SK-N-SH (cell line): ENCODE measurements at regions not wholly inside any gene's neighbourhood (a gene's known extent, or its start where the extent isn't known, plus 50 kb on each side); places are given as distances from the start of the nearest gene placed in this dataset.

ENCODE experiments used
- CTCF ChIA-PET: fragments of 300-600, 350-600 bp; formaldehyde crosslinking; extraction: SDS; loops from one replicate; lab custom pipeline; 2021; lab: Yijun Ruan, JAX
- POLR2A ChIA-PET: fragments of 350-600 bp; sonication (Branson Sonifier 250); formaldehyde crosslinking; extraction: SDS; loops from one replicate; lab custom pipeline; 2020; ENCODE audit warnings: antibody characterized with exemption, inconsistent platforms; lab: Yijun Ruan, JAX
- DNase-seq: peaks from one replicate; pipeline ENCODE4 v3.0.0; 2012
- H2AFZ ChIP-seq: fragments of 200-600 bp; sonication (generic); 2 replicates; pipeline ENCODE4 v1.8.1; 2016; ENCODE audit warnings: antibody characterized with exemption, mild to moderate bottlenecking, low read depth
- H3F3A ChIP-seq: fragments of 200-600 bp; sonication (generic); replicated peaks from 2 replicates; pipeline ENCODE3; 2016; ENCODE audit warnings: antibody characterized with exemption, mild to moderate bottlenecking; ENCODE audit not compliant: insufficient read depth
- H3K27ac ChIP-seq, 2 experiments: fragments of 200-500 bp in 1 of 2; fragments of 200-600 bp in 1 of 2; sonication (Bioruptor generic) in 1 of 2; sonication (generic), shearing (Covaris generic) in 1 of 2; 2 replicates each; pipeline versions ENCODE4 v1.5.1 to v1.6.1; 2014 to 2016; ENCODE audit warnings: low read depth in 2 of 2, inconsistent platforms in 1 of 2, low read length in 1 of 2, mild to moderate bottlenecking in 1 of 2, mixed read lengths in 1 of 2
- H3K27me3 ChIP-seq: fragments of 200-600 bp; sonication (generic), shearing (Covaris generic); 2 replicates; pipeline ENCODE4 v1.6.1; 2016; ENCODE audit warnings: mixed run types; ENCODE audit not compliant: insufficient read depth
- H3K36me3 ChIP-seq, 2 experiments: fragments of 200-500 bp in 1 of 2; fragments of 200-600 bp in 1 of 2; sonication (Bioruptor generic) in 1 of 2; sonication (generic) in 1 of 2; replicated peaks in 1 of 2; 2 replicates each; pipeline versions ENCODE3 to v1.5.1; 2014 to 2016; ENCODE audit warnings: low read length in 1 of 2, mild to moderate bottlenecking in 1 of 2; ENCODE audit not compliant: insufficient read depth in 2 of 2, control insufficient read depth in 1 of 2
- H3K4me1 ChIP-seq, 2 experiments: fragments of 200-500 bp in 1 of 2; fragments of 200-600 bp in 1 of 2; sonication (Bioruptor generic) in 1 of 2; sonication (generic), shearing (Covaris generic) in 1 of 2; 2 replicates each; pipeline versions ENCODE4 v1.5.1 to v1.6.1; 2014 to 2016; ENCODE audit warnings: low read depth in 1 of 2, low read length in 1 of 2, mixed run types in 1 of 2; ENCODE audit not compliant: insufficient read depth in 2 of 2, control insufficient read depth in 1 of 2
- H3K4me2 ChIP-seq: fragments of 200-600 bp; sonication (generic), shearing (Covaris generic); 2 replicates; pipeline ENCODE4 v1.6.1; 2017; ENCODE audit warnings: mixed run types
- H3K4me3 ChIP-seq, 2 experiments: fragments of 200-500 bp in 1 of 2; fragments of 200-600 bp in 1 of 2; sonication (Bioruptor generic) in 1 of 2; sonication (generic), shearing (Covaris generic) in 1 of 2; 2 replicates each; pipeline versions ENCODE4 v1.5.1 to v1.8.1; 2014 to 2016; ENCODE audit warnings: low read depth in 2 of 2, inconsistent platforms in 1 of 2, low read length in 1 of 2, mild to moderate bottlenecking in 1 of 2, mixed read lengths in 1 of 2, moderate library complexity in 1 of 2
- H3K79me2 ChIP-seq: fragments of 200-600 bp; sonication (generic); 2 replicates; pipeline ENCODE4 v1.8.1; 2017; ENCODE audit warnings: mild to moderate bottlenecking; ENCODE audit not compliant: insufficient read depth
- H3K9ac ChIP-seq: fragments of 200-600 bp; sonication (generic); 2 replicates; pipeline ENCODE4 v1.6.1; 2017; ENCODE audit warnings: mixed run types
- H3K9me2 ChIP-seq: fragments of 200-600 bp; sonication (generic); 2 replicates; pipeline ENCODE4 v1.6.1; 2017; ENCODE audit warnings: mixed run types
- H3K9me3 ChIP-seq: fragments of 200-600 bp; sonication (generic); 2 replicates; pipeline ENCODE4 v1.6.1; 2017; ENCODE audit warnings: mixed run types, mild to moderate bottlenecking, moderate library complexity
- H4K20me1 ChIP-seq: fragments of 200-600 bp; sonication (generic); 2 replicates; pipeline ENCODE4 v1.6.1; 2017; ENCODE audit warnings: mild to moderate bottlenecking, mixed run types; ENCODE audit not compliant: insufficient read depth
- ELF1 ChIP-seq: IDR thresholded peaks from 2 replicates; pipeline ENCODE4 v1.4.0; 2012
- FOXJ3 ChIP-seq: sonication (generic); formaldehyde crosslinking; IDR thresholded peaks from 2 replicates; pipeline ENCODE4 v1.5.1; 2020; ENCODE audit warnings: mild to moderate bottlenecking, missing genetic modification reagents
- FOXM1 ChIP-seq: IDR thresholded peaks from 2 replicates; pipeline ENCODE4 v1.4.0; 2012; ENCODE audit warnings: low read depth, mild to moderate bottlenecking
- JUND ChIP-seq: IDR thresholded peaks from 2 replicates; pipeline ENCODE4 v1.4.0; 2012
- MXI1 ChIP-seq: IDR thresholded peaks from 2 replicates; pipeline ENCODE4 v1.6.1; 2012; ENCODE audit warnings: mild to moderate bottlenecking, low read depth, low read length, improper control_type of control experiment
- NRF1 ChIP-seq: IDR thresholded peaks from 2 replicates; pipeline ENCODE4 v1.6.1; 2012; ENCODE audit warnings: low read depth, mild to moderate bottlenecking, low read length
- RFX5 ChIP-seq: IDR thresholded peaks from 2 replicates; pipeline ENCODE4 v1.6.1; 2012; ENCODE audit warnings: mild to moderate bottlenecking, improper control_type of control experiment, low read length
- RXRA ChIP-seq: IDR thresholded peaks from 2 replicates; pipeline ENCODE4 v1.4.0; 2012; ENCODE audit warnings: low read depth, mild to moderate bottlenecking, borderline replicate concordance
- TAF1 ChIP-seq: IDR thresholded peaks from 2 replicates; pipeline ENCODE4 v1.6.1; 2012; ENCODE audit warnings: low read depth, mild to moderate bottlenecking, low read length, moderate library complexity, borderline replicate concordance
- TEAD4 ChIP-seq: IDR thresholded peaks from 2 replicates; pipeline ENCODE4 v1.4.0; 2012; ENCODE audit warnings: mild to moderate bottlenecking, borderline replicate concordance; ENCODE audit not compliant: insufficient read depth
- WGBS: methylation state at CpG from one replicate; pipeline ENCODE4 v1.1.6; 2017; ENCODE audit warnings: low lambda C conversion rate; 5-methylcytosine and 5-hydroxymethylcytosine counted together
- TF ChIP-seq, protein P1 (sequence below): IDR thresholded peaks from 2 replicates; pipeline ENCODE4 v1.4.0; 2012; ENCODE audit warnings: low read depth, borderline replicate concordance

GRCh38 chr9:22855980-22856379, 409.4 kb downstream of the DMRTA1 start:
- no peak overlapping the region for H2AFZ ChIP-seq
- H3K27ac ChIP-seq = no peak overlapping the region
- H3K4me2 ChIP-seq = no peak overlapping the region
- DNase-seq = no peak
- H3K36me3 ChIP-seq = no peaks in the 10 kb centered on the region
- no peak overlapping the region for H3K9ac ChIP-seq
- no peaks in the 10 kb centered on the region for H3K4me1 ChIP-seq
- no peak overlapping the region for H3K4me3 ChIP-seq
- no peaks in the 10 kb centered on the region for H3K27me3 ChIP-seq
- no peaks in the 10 kb centered on the region for H3K9me3 ChIP-seq
- no peaks in the 10 kb centered on the region; the same call in 1 of the 2 replicates for H3K9me2 ChIP-seq
- CTCF ChIA-PET = no interaction called here
- POLR2A ChIA-PET = no interaction called here
- no peaks in the 10 kb centered on the region for H4K20me1 ChIP-seq
- no peaks in the 10 kb centered on the region for H3F3A ChIP-seq
- H3K79me2 ChIP-seq = no peaks in the 10 kb centered on the region
- TF ChIP-seq, protein P1, sequence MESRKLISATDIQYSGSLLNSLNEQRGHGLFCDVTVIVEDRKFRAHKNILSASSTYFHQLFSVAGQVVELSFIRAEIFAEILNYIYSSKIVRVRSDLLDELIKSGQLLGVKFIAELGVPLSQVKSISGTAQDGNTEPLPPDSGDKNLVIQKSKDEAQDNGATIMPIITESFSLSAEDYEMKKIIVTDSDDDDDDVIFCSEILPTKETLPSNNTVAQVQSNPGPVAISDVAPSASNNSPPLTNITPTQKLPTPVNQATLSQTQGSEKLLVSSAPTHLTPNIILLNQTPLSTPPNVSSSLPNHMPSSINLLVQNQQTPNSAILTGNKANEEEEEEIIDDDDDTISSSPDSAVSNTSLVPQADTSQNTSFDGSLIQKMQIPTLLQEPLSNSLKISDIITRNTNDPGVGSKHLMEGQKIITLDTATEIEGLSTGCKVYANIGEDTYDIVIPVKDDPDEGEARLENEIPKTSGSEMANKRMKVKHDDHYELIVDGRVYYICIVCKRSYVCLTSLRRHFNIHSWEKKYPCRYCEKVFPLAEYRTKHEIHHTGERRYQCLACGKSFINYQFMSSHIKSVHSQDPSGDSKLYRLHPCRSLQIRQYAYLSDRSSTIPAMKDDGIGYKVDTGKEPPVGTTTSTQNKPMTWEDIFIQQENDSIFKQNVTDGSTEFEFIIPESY = no peak
- TF ChIP-seq FOXJ3 (CRISPR knock-in tag) (no peak), TEAD4 (no peak), NRF1 (no peak), RFX5 (no peak), TAF1 (no peak), RXRA (no peak), MXI1 (no peak)

GRCh38 chr9:22857316-22857715, 410.7 kb downstream of the DMRTA1 start:
- H3K27me3 ChIP-seq = no peaks in the 10 kb centered on the region
- no peaks in the 10 kb centered on the region for H3K79me2 ChIP-seq
- H3K36me3 ChIP-seq = no peaks in the 10 kb centered on the region
- 0% methylated on average over 1 of the region's 1 CpG for WGBS
- H3K4me1 ChIP-seq = no peaks in the 10 kb centered on the region
- H3K4me3 ChIP-seq = no peak overlapping the region
- no peak overlapping the region for H3K9ac ChIP-seq
- ChIA-PET POLR2A (no interaction called here), CTCF (no interaction called here)
- H4K20me1 ChIP-seq = no peaks in the 10 kb centered on the region
- no peak overlapping the region for H2AFZ ChIP-seq
- no peak for DNase-seq
- no peak overlapping the region for H3K27ac ChIP-seq
- no peak overlapping the region for H3K4me2 ChIP-seq
- H3K9me3 ChIP-seq = no peaks in the 10 kb centered on the region
- TF ChIP-seq FOXM1 (no peak), MXI1 (no peak), NRF1 (no peak), JUND (no peak), ELF1 (no peak)
- TF ChIP-seq, protein P1 = no peak
- TF ChIP-seq, all 33 proteins: peak for 0
- no peaks in the 10 kb centered on the region for H3F3A ChIP-seq
- H3K9me2 ChIP-seq = no peaks in the 10 kb centered on the region; the same call in 1 of the 2 replicates
